Activated CD8-positive, alpha-beta memory T cell treated with anti-CD3 and anti-CD28 coated beads for 36 hours (primary cell): ENCODE measurements at regions not wholly inside any gene's neighbourhood (a gene's known extent, or its start where the extent isn't known, plus 50 kb on each side); places are given as distances from the start of the nearest gene placed in this dataset.
"Not testable (repeated sequence)": the region's sequence is repeated elsewhere in the genome, so short reads cannot be mapped to it uniquely, and the experiment has no call there.

Experiments
- CTCF ChIA-PET: fragments of 350-600 bp; sonication (Branson Sonifier 250); formaldehyde crosslinking; loops from one replicate; lab custom pipeline; 2021; ENCODE audit warnings: antibody characterized with exemption; lab: Charles Lee
- POLR2A ChIA-PET: fragments of 350-600 bp; sonication (Branson Sonifier 250); formaldehyde crosslinking; loops from one replicate; lab custom pipeline; 2021; ENCODE audit warnings: antibody characterized with exemption; lab: Charles Lee

GRCh38 chr2:145007093-145007959 lies 487.4 kb upstream of the ZEB2 start:
- CTCF ChIA-PET = no interaction called here

GRCh38 chr2:145002624-145003023 lies 482.7 kb upstream of the ZEB2 start:
- ChIA-PET POLR2A (no interaction called here), CTCF (no interaction called here)

More at GRCh38 chr2:145007093-145007959, 487.4 kb upstream of the ZEB2 start:
- POLR2A ChIA-PET = no interaction called here

- ChIA-PET CTCF (no interaction called here), POLR2A (no interaction called here)
These were observed 480.5 kb upstream of the ZEB2 start for GRCh38 chr2:145000376-145000775.

GRCh38 chr2:144999936-145000335 lies 480.0 kb upstream of the ZEB2 start:
- ChIA-PET POLR2A (no interaction called here), CTCF (no interaction called here)

GRCh38 chr2:144999071-144999875 lies 479.4 kb upstream of the ZEB2 start:
- ChIA-PET POLR2A (no interaction called here), CTCF (no interaction called here)

GRCh38 chr2:144998435-144998834 lies 478.5 kb upstream of the ZEB2 start:
- POLR2A ChIA-PET = no interaction called here
- CTCF ChIA-PET = no interaction called here

- ChIA-PET CTCF (no interaction called here), POLR2A (no interaction called here)
These were observed 476.4 kb upstream of the ZEB2 start for GRCh38 chr2:144996225-144996795.

- ChIA-PET CTCF (no interaction called here), POLR2A (no interaction called here)
These were observed 475.6 kb upstream of the ZEB2 start for GRCh38 chr2:144995482-144995881.

GRCh38 chr2:144990661-144991060 lies 470.7 kb upstream of the ZEB2 start:
- ChIA-PET POLR2A (no interaction called here), CTCF (no interaction called here)

- CTCF ChIA-PET = no interaction called here
- POLR2A ChIA-PET = no interaction called here
These were observed 469.8 kb upstream of the ZEB2 start for GRCh38 chr2:144989579-144990270.

- ChIA-PET CTCF (no interaction called here), POLR2A (no interaction called here)
These were observed 468.7 kb upstream of the ZEB2 start for GRCh38 chr2:144988591-144988990.

GRCh38 chr2:144986691-144987090 lies 466.8 kb upstream of the ZEB2 start:
- ChIA-PET CTCF (no interaction called here), POLR2A (no interaction called here)

- ChIA-PET POLR2A (no interaction called here), CTCF (no interaction called here)
These were observed 464.1 kb upstream of the ZEB2 start for GRCh38 chr2:144984038-144984437.

GRCh38 chr2:144983107-144983506 lies 463.2 kb upstream of the ZEB2 start:
- CTCF ChIA-PET = no interaction called here
- POLR2A ChIA-PET = no interaction called here

GRCh38 chr2:144982481-144982880 lies 462.6 kb upstream of the ZEB2 start:
- ChIA-PET POLR2A (no interaction called here), CTCF (no interaction called here)

- ChIA-PET POLR2A (no interaction called here), CTCF (no interaction called here)
These were observed 456.0 kb upstream of the ZEB2 start for GRCh38 chr2:144975881-144976280.

GRCh38 chr2:144972676-144973075 lies 452.8 kb upstream of the ZEB2 start:
- POLR2A ChIA-PET = no interaction called here

GRCh38 chr2:144971786-144972335 lies 451.9 kb upstream of the ZEB2 start:
- CTCF ChIA-PET = no interaction called here
- POLR2A ChIA-PET = no interaction called here

More at GRCh38 chr2:144972676-144973075, 452.8 kb upstream of the ZEB2 start:
- CTCF ChIA-PET = no interaction called here

- POLR2A ChIA-PET, CTCF ChIA-PET: not testable (repeated sequence)
These were observed 450.5 kb upstream of the ZEB2 start for GRCh38 chr2:144970410-144970809.

GRCh38 chr2:144969564-144969963 lies 449.6 kb upstream of the ZEB2 start:
- POLR2A ChIA-PET, CTCF ChIA-PET: not testable (repeated sequence)
